Central memory CD8-positive, alpha-beta T cell (primary cell): ENCODE measurements at regions not wholly inside any gene's neighbourhood (a gene's known extent, or its start where the extent isn't known, plus 50 kb on each side); places are given as distances from the start of the nearest gene placed in this dataset.
"Not testable (repeated sequence)": the region's sequence is repeated elsewhere in the genome, so short reads cannot be mapped to it uniquely, and the experiment has no call there.

Experiments used
- ATAC-seq: fragments of 150-1000 bp; cut with Tn5 transposase; replicated peaks from 2 replicates; pipeline ENCODE4 v1.10.0; 2022; ENCODE audit warnings: mild to moderate bottlenecking, moderate FRiP score, moderate number of reproducible peaks; ENCODE audit not compliant: poor library complexity, severe bottlenecking; ENCODE audit errors: extremely low read depth
- DNase-seq, 2 donors: peaks; one replicate each; pipeline ENCODE4 v3.0.0; 2021; ENCODE audit warnings: low spot score in 2 of 2
- H3K27ac Mint-ChIP-seq: one replicate; pipeline ENCODE4 v1.8.0; 2022; ENCODE audit warnings: low read depth, mild to moderate bottlenecking, moderate library complexity, mixed read lengths
- H3K27me3 Mint-ChIP-seq: one replicate; pipeline ENCODE4 v1.8.0; 2022; ENCODE audit warnings: mixed read lengths
- H3K36me3 Mint-ChIP-seq: one replicate; pipeline ENCODE4 v1.8.0; 2022; ENCODE audit warnings: mild to moderate bottlenecking, moderate library complexity, mixed read lengths; ENCODE audit not compliant: insufficient read depth
- H3K4me1 Mint-ChIP-seq: one replicate; pipeline ENCODE4 v1.8.0; 2022; ENCODE audit warnings: mixed read lengths
- H3K4me3 Mint-ChIP-seq: one replicate; pipeline ENCODE4 v1.8.0; 2022; ENCODE audit warnings: mild to moderate bottlenecking, moderate library complexity, mixed read lengths
- H3K9me3 Mint-ChIP-seq: one replicate; pipeline ENCODE4 v1.8.0; 2022; ENCODE audit warnings: mixed read lengths

GRCh38 chr5:23884405-23885031, 377.1 kb downstream of the PRDM9 start:
- H3K4me1 Mint-ChIP-seq, result no peaks in the 10 kb centered on the region
- H3K4me3 Mint-ChIP-seq, result no peak overlapping the region
- H3K27me3 Mint-ChIP-seq, result no peaks in the 10 kb centered on the region
- no peaks in the 10 kb centered on the region for H3K36me3 Mint-ChIP-seq
- no peak for DNase-seq
- no peak overlapping the region for H3K27ac Mint-ChIP-seq
- no peak for ATAC-seq
- H3K9me3 Mint-ChIP-seq, result peaks cover 6% of the 10 kb centered on the region

- H3K4me1 Mint-ChIP-seq, result no peaks in the 10 kb centered on the region
- H3K4me3 Mint-ChIP-seq, result no peak overlapping the region
- no peak overlapping the region for H3K27ac Mint-ChIP-seq
- H3K27me3 Mint-ChIP-seq, result no peaks in the 10 kb centered on the region
- DNase-seq, result no peak
- ATAC-seq, result no peak
- H3K9me3 Mint-ChIP-seq, result no peaks in the 10 kb centered on the region
- no peaks in the 10 kb centered on the region for H3K36me3 Mint-ChIP-seq
Observed at GRCh38 chr5:23893561-23893960, 386.2 kb downstream of the PRDM9 start.

GRCh38 chr5:23895614-23896013, 388.2 kb downstream of the PRDM9 start:
- Mint-ChIP-seq H3K27ac (no peak overlapping the region), H3K9me3 (no peaks in the 10 kb centered on the region), H3K36me3 (no peaks in the 10 kb centered on the region), H3K4me3 (no peak overlapping the region), H3K27me3 (no peaks in the 10 kb centered on the region), H3K4me1 (no peaks in the 10 kb centered on the region)
- no peak for DNase-seq
- no peak for ATAC-seq

GRCh38 chr5:23930985-23931384, 423.6 kb downstream of the PRDM9 start:
- H3K4me3 Mint-ChIP-seq, result no peak overlapping the region
- H3K36me3 Mint-ChIP-seq, result no peaks in the 10 kb centered on the region
- ATAC-seq (no peak), DNase-seq (no peak)
- peaks cover 22% of the 10 kb centered on the region for H3K9me3 Mint-ChIP-seq
- no peaks in the 10 kb centered on the region for H3K27me3 Mint-ChIP-seq
- H3K27ac Mint-ChIP-seq, result no peak overlapping the region
- H3K4me1 Mint-ChIP-seq, result no peaks in the 10 kb centered on the region

GRCh38 chr5:23951261-23951928, 444.0 kb downstream of the PRDM9 start:
- ATAC-seq, result peak; percentile 57
- not testable (repeated sequence) for H3K36me3 Mint-ChIP-seq, DNase-seq, H3K4me1 Mint-ChIP-seq, H3K27me3 Mint-ChIP-seq
- H3K4me3 Mint-ChIP-seq, result peak overlapping the region; percentile 65
- peaks cover 22% of the 10 kb centered on the region for H3K9me3 Mint-ChIP-seq
- peak overlapping the region; percentile 25 for H3K27ac Mint-ChIP-seq

GRCh38 chr5:23963449-23963848, 456.0 kb downstream of the PRDM9 start:
- no peaks in the 10 kb centered on the region for H3K27me3 Mint-ChIP-seq
- DNase-seq (no peak), ATAC-seq (no peak)
- no peaks in the 10 kb centered on the region for H3K36me3 Mint-ChIP-seq
- no peaks in the 10 kb centered on the region for H3K4me1 Mint-ChIP-seq
- no peak overlapping the region for H3K27ac Mint-ChIP-seq
- H3K4me3 Mint-ChIP-seq, result no peak overlapping the region
- peaks cover 15% of the 10 kb centered on the region for H3K9me3 Mint-ChIP-seq

GRCh38 chr5:23977365-23977764, 470.0 kb downstream of the PRDM9 start:
- Mint-ChIP-seq H3K36me3 (peaks cover 2% of the 10 kb centered on the region), H3K9me3 (peaks cover 40% of the 10 kb centered on the region), H3K4me1 (no peaks in the 10 kb centered on the region), H3K4me3 (no peak overlapping the region), H3K27me3 (no peaks in the 10 kb centered on the region), H3K27ac (no peak overlapping the region)
- DNase-seq, result no peak
- no peak for ATAC-seq

- no peaks in the 10 kb centered on the region for H3K36me3 Mint-ChIP-seq
- no peak overlapping the region for H3K4me3 Mint-ChIP-seq
- H3K9me3 Mint-ChIP-seq, result peaks cover 44% of the 10 kb centered on the region
- DNase-seq, result no peak
- H3K27ac Mint-ChIP-seq, result no peak overlapping the region
- no peaks in the 10 kb centered on the region for H3K27me3 Mint-ChIP-seq
- no peak for ATAC-seq
- H3K4me1 Mint-ChIP-seq, result no peaks in the 10 kb centered on the region
Observed at GRCh38 chr5:23977997-23978396, 470.6 kb downstream of the PRDM9 start.

- ATAC-seq (no peak), DNase-seq (no peak)
- Mint-ChIP-seq H3K27me3 (no peaks in the 10 kb centered on the region), H3K4me3 (no peak overlapping the region), H3K4me1 (no peaks in the 10 kb centered on the region), H3K36me3 (peaks cover 2% of the 10 kb centered on the region), H3K27ac (no peak overlapping the region), H3K9me3 (peaks cover 33% of the 10 kb centered on the region)
Observed at GRCh38 chr5:23991406-23991805, 484.0 kb downstream of the PRDM9 start.

DNA sequence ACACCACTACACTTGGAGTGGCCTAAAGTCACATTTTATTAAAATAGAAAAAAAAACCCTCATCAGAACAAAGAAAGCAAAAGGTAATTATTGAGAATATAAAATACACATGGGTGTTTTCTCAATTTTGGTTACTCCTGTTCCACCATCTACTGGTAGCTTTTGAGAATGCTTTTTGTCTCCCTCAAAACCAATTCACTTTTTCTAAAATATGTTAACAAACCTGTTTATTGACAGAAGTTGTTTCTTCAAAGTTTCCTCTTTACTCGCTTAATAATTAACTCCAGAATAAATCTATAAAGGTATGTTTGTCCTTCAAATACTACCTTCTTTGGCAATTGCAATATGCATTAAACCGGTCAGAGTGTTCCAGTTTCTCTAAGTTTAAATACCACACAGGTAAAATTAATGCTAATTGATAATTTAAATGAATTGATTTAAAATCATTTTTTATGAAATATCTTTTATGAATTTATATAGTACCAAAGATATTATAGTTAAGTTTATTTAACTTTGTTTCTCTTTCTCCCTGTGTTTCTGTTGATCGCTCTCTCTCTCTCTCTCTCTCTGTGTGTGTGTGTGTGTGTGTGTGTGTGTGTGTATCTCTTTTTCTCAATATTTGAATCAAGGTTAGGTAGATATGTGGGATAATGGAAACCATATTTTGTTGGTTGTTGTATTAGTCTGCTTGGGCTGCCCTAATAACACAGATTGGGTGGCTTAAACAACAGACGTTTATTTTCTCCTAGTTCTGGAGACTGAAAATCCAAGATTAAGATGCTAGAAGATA, 487.4 kb downstream of the PRDM9 start:
- no peak overlapping the region for H3K4me3 Mint-ChIP-seq
- no peak overlapping the region for H3K27ac Mint-ChIP-seq
- ATAC-seq, result no peak
- no peaks in the 10 kb centered on the region for H3K27me3 Mint-ChIP-seq
- DNase-seq, result no peak
- peaks cover 19% of the 10 kb centered on the region for H3K9me3 Mint-ChIP-seq
- no peaks in the 10 kb centered on the region for H3K4me1 Mint-ChIP-seq
- H3K36me3 Mint-ChIP-seq, result peaks cover 2% of the 10 kb centered on the region

DNA sequence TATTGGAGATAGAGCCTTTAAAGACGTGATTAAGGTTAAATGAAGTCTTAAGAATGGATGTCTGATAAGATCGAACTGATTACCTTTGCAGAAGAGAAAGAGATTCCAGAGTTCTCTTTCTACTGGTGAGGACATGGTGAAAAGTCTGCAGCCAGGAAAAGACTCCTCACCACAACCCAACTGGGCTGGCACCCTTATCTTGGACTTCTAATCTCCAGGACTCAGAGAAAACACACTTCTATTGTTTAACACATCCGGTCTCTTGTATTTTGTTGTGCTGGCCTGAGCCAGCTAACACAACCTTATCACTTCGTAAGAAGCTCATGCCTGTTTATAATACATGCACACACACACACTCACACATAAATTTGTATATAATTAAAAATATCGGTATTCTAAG, 489.1 kb downstream of the PRDM9 start:
- Mint-ChIP-seq H3K4me1 (no peaks in the 10 kb centered on the region), H3K9me3 (peaks cover 14% of the 10 kb centered on the region), H3K36me3 (peaks cover 2% of the 10 kb centered on the region), H3K27ac (no peak overlapping the region), H3K27me3 (no peaks in the 10 kb centered on the region), H3K4me3 (no peak overlapping the region)
- DNase-seq (no peak), ATAC-seq (no peak)

- H3K27me3 Mint-ChIP-seq, result no peaks in the 10 kb centered on the region
- H3K27ac Mint-ChIP-seq, result no peak overlapping the region
- H3K9me3 Mint-ChIP-seq, result peaks cover 15% of the 10 kb centered on the region
- H3K4me3 Mint-ChIP-seq, result no peak overlapping the region
- no peaks in the 10 kb centered on the region for H3K4me1 Mint-ChIP-seq
- no peak for ATAC-seq
- DNase-seq, result no peak
- H3K36me3 Mint-ChIP-seq, result no peaks in the 10 kb centered on the region
Observed at GRCh38 chr5:24005384-24005783, 498.0 kb downstream of the PRDM9 start.

- ATAC-seq, H3K4me3 Mint-ChIP-seq, H3K36me3 Mint-ChIP-seq, H3K4me1 Mint-ChIP-seq, H3K27me3 Mint-ChIP-seq, DNase-seq, H3K27ac Mint-ChIP-seq: not testable (repeated sequence)
- peaks cover 22% of the 10 kb centered on the region for H3K9me3 Mint-ChIP-seq
Observed at GRCh38 chr5:24017710-24018109, 510.3 kb downstream of the PRDM9 start.
